ENCODE measurements at regions not wholly inside any gene's neighbourhood (a gene's known extent, or its start where the extent isn't known, plus 50 kb on each side); places are given as distances from the start of the nearest gene placed in this dataset.

GRCh38 chr2:234139755-234140154 lies 89.3 kb downstream of the SPP2 start:
- no peak for TF ChIP-seq CTCF (IDR thresholded peaks at IDR 0.05; ENCODE audit: low read length)
- TF ChIP-seq EZH2 (optimal IDR thresholded peaks at IDR 0.05; ENCODE audit: low read depth, low read length) = no peak
- no peak for TF ChIP-seq EZH2phosphoT487 (IDR thresholded peaks at IDR 0.05; ENCODE audit: low read length)
